GM12878 (cell line): ENCODE measurements at regions not wholly inside any gene's neighbourhood (a gene's known extent, or its start where the extent isn't known, plus 50 kb on each side); places are given as distances from the start of the nearest gene placed in this dataset.

Experiments used
- ATAC-seq: fragments of 200-7000 bp; cut with Tn5 transposase; 3 replicates; pipeline ENCODE4 v1.9.1; 2020; ENCODE audit warnings: mild to moderate bottlenecking, moderate library complexity
- BruUV-seq: library from RNA; stranded (reverse); fragments of 400-500 nt; replicated peaks from 2 replicates; lab custom pipeline; 2021; lab: Mats Ljungman, UMichigan
- CTCF ChIA-PET: fragments of 300-600 bp; sonication (Branson Sonifier 250); formaldehyde crosslinking; extraction: SDS; loops from one replicate; lab custom pipeline; 2021; ENCODE audit warnings: inconsistent platforms; lab: Yijun Ruan, JAX
- POLR2A ChIA-PET: fragments of 350-600 bp; formaldehyde crosslinking; extraction: SDS; loops from one replicate; lab custom pipeline; 2021; ENCODE audit warnings: inconsistent platforms; lab: Charles Lee
- RAD21 ChIA-PET: fragments of 300-600 bp; sonication (Branson Sonifier 250); formaldehyde crosslinking; loops from one replicate; lab custom pipeline; 2023; ENCODE audit warnings: antibody characterized with exemption; ENCODE audit not compliant: unreplicated experiment; lab: Charles Lee
- SMC1A ChIA-PET: fragments of 300-600 bp; sonication (Branson Sonifier 250); formaldehyde crosslinking; loops from one replicate; lab custom pipeline; 2023; ENCODE audit not compliant: unreplicated experiment, uncharacterized antibody; lab: Charles Lee
- DNase-seq: peaks from one replicate; pipeline ENCODE4 v3.0.0-alpha.2; 2011; ENCODE audit warnings: low read depth, low spot score
- FAIRE-seq: peaks from 3 replicates; lab custom pipeline; 2011; peaks lifted over from hg19 to GRCh38; lab: Jason Lieb, UNC
- H2AFZ ChIP-seq: 2 replicates; pipeline ENCODE4 v1.6.0; 2011; ENCODE audit warnings: low read depth, low read length, control low read depth; ENCODE audit not compliant: control insufficient read depth
- H3K27ac ChIP-seq: 2 replicates; pipeline ENCODE4 v1.5.1; 2011; ENCODE audit warnings: control low read depth; ENCODE audit not compliant: control insufficient read depth, insufficient read depth
- H3K27me3 ChIP-seq, 2 experiments: replicated peaks in 1 of 2; 2 replicates each; pipeline versions ENCODE4 v1.6.0 to v1.6.1; 2011; ENCODE audit warnings: low read length in 1 of 2; ENCODE audit not compliant: control insufficient read depth in 2 of 2, insufficient read depth in 2 of 2
- H3K36me3 ChIP-seq, 2 experiments: 2 replicates each; pipeline ENCODE4 v1.5.1; 2011; ENCODE audit warnings: low read length in 1 of 2; ENCODE audit not compliant: control insufficient read depth in 2 of 2, insufficient read depth in 2 of 2
- H3K4me1 ChIP-seq: 2 replicates; pipeline ENCODE4 v1.6.1; 2011; ENCODE audit warnings: mild to moderate bottlenecking, low read length, moderate library complexity, mixed read lengths; ENCODE audit not compliant: control insufficient read depth, insufficient read depth
- H3K4me2 ChIP-seq: 2 replicates; pipeline ENCODE4 v1.6.0; 2011; ENCODE audit warnings: control low read depth; ENCODE audit not compliant: control insufficient read depth, insufficient read depth
- H3K4me3 ChIP-seq: fragments of 200-600 bp; sonication (generic); 2 replicates; pipeline ENCODE4 v1.5.1; 2016
- H3K79me2 ChIP-seq: 2 replicates; pipeline ENCODE4 v1.6.0; 2011; ENCODE audit warnings: low read length; ENCODE audit not compliant: control insufficient read depth, insufficient read depth
- H3K9ac ChIP-seq: 2 replicates; pipeline ENCODE4 v1.8.0; 2011; ENCODE audit warnings: low read length, control low read depth, mixed read lengths; ENCODE audit not compliant: control insufficient read depth, insufficient read depth
- H3K9me3 ChIP-seq: replicated peaks from 3 replicates; pipeline ENCODE4 v1.5.1; 2011; ENCODE audit warnings: mild to moderate bottlenecking, low read length; ENCODE audit not compliant: control insufficient read depth, insufficient read depth
- H4K20me1 ChIP-seq: 2 replicates; pipeline ENCODE4 v1.6.0; 2011; ENCODE audit not compliant: control insufficient read depth, insufficient read depth
- BCL11A ChIP-seq: IDR thresholded peaks from 2 replicates; pipeline ENCODE4 v1.6.1; 2011; ENCODE audit warnings: low read depth, low read length
- BMI1 ChIP-seq: fragments of 450-650 bp; IDR thresholded peaks from 2 replicates; pipeline ENCODE4 v1.6.1; 2016; ENCODE audit warnings: mild to moderate bottlenecking, moderate library complexity, borderline replicate concordance
- CBFB ChIP-seq: IDR thresholded peaks from 2 replicates; pipeline ENCODE4 v1.6.1; 2016; ENCODE audit warnings: antibody characterized with exemption, low read depth
- CBX3 ChIP-seq: fragments of 200-600 bp; sonication (generic); IDR thresholded peaks from 2 replicates; pipeline ENCODE4 v1.6.1; 2016; ENCODE audit warnings: low read depth, borderline replicate concordance
- FOXK2 ChIP-seq: fragments of 450-650 bp; IDR thresholded peaks from 2 replicates; pipeline ENCODE4 v1.6.1; 2017; ENCODE audit warnings: mild to moderate bottlenecking, moderate library complexity
- KAT2A ChIP-seq: conservative IDR thresholded peaks from 2 replicates; pipeline ENCODE4 v1.6.1; 2011; ENCODE audit warnings: low read depth, low read length; ENCODE audit not compliant: control insufficient read depth
- NKRF ChIP-seq: fragments of 450-650 bp; conservative IDR thresholded peaks from 2 replicates; pipeline ENCODE4 v1.6.1; 2017; ENCODE audit warnings: mild to moderate bottlenecking, moderate library complexity
- RAD21 ChIP-seq: IDR thresholded peaks from 2 replicates; pipeline ENCODE4 v1.6.1; 2011; ENCODE audit warnings: mild to moderate bottlenecking, low read depth, low read length, moderate library complexity; ENCODE audit not compliant: insufficient read depth
- TARDBP ChIP-seq: IDR thresholded peaks from 2 replicates; pipeline ENCODE4 v1.6.1; 2016; ENCODE audit warnings: borderline replicate concordance
- ZBTB33 ChIP-seq: fragments of 450-650 bp; IDR thresholded peaks from 2 replicates; pipeline ENCODE4 v1.6.1; 2017; ENCODE audit warnings: mild to moderate bottlenecking
- WGBS: methylation state at CpG from one replicate; pipeline ENCODE4 v1.1.6; 2016; ENCODE audit warnings: low lambda C conversion rate; ENCODE audit not compliant: insufficient replicate concordance, insufficient coverage; ENCODE audit errors: missing lambda C conversion rate; 5-methylcytosine and 5-hydroxymethylcytosine counted together
- in situ Hi-C: fragments of 300-500 bp; cut with MboI; formaldehyde crosslinking; loops from 9 replicates; pipeline ENCODE4 v1.14.3; 2018; ENCODE audit warnings: mixed read lengths
- intact Hi-C: fragments of 100-400 bp; cut with micrococcal nuclease; formaldehyde crosslinking; loops from one replicate; pipeline ENCODE4 v1.14.2; 2022; ENCODE audit not compliant: unreplicated experiment
- TF ChIP-seq, protein P1 (sequence below): fragments of 450-650 bp; IDR thresholded peaks from 2 replicates; pipeline ENCODE4 v1.6.1; 2017; ENCODE audit warnings: borderline replicate concordance

DNA sequence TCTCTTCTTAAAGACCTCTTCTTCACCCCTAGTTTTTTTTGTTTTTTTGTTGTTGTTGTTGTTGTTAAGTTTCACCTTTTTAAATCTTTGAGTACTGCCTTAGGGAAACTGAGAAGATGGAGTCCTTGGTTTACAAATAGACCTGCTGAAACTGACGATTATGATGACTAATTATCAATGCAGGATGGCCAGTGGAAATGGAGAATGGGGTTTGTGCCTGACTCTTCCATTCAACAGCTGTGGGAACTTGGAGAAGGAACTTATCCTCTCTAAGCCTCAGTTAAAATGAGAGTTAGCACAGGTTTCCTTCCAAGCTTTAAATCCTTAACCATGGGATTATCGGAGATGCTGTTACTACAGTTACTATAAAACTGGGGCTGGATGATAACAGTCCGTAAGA, 66.7 kb upstream of the PNMA1 start:
- ATAC-seq (no peak), FAIRE-seq (no peak), DNase-seq (no peak)
- Histone ChIP-seq H3K27ac (peak overlapping the region; percentile 55; the same call in 1 of the 2 replicates), H3K27me3 (no peaks in the 10 kb centered on the region), H3K9me3 (no peaks in the 10 kb centered on the region), H3K79me2 (peaks cover 82% of the 10 kb centered on the region), H3K36me3 (peaks cover 0 to 5% of the 10 kb centered on the region in 2 experiments; a peak in 2 of 4 replicates)
- BruUV-seq = no TSS peak
- in situ Hi-C loops (no loop called here), intact Hi-C loops (loop anchor here (1.0 kb wide), 1 partner anchor 9 kb away; no protein-coding TSS in a partner anchor)
- RAD21 ChIA-PET = interaction anchor here (1.3 to 25.9 kb wide), 2 partner anchors 20 to 39 kb away, joined by 5 to 710 read pairs; a partner anchor contains a TSS
- TF ChIP-seq FOXK2 (no peak), NKRF (no peak), CBFB (no peak), RAD21 (no peak), ZBTB33 (no peak), TARDBP (no peak), BCL11A (no peak), CBX3 (no peak), BMI1 (no peak), KAT2A (no peak)
- TF ChIP-seq, protein P1, sequence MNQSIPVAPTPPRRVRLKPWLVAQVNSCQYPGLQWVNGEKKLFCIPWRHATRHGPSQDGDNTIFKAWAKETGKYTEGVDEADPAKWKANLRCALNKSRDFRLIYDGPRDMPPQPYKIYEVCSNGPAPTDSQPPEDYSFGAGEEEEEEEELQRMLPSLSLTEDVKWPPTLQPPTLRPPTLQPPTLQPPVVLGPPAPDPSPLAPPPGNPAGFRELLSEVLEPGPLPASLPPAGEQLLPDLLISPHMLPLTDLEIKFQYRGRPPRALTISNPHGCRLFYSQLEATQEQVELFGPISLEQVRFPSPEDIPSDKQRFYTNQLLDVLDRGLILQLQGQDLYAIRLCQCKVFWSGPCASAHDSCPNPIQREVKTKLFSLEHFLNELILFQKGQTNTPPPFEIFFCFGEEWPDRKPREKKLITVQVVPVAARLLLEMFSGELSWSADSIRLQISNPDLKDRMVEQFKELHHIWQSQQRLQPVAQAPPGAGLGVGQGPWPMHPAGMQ = no peak
- TF ChIP-seq, all 136 proteins: peak for 0
- no peak overlapping the region for H3K9ac ChIP-seq
- peak overlapping the region; percentile 21; the same call in 1 of the 2 replicates for H3K4me2 ChIP-seq
- no peaks in the 10 kb centered on the region for H4K20me1 ChIP-seq
- no peak overlapping the region for H2AFZ ChIP-seq
- peaks cover 66% of the 10 kb centered on the region for H3K4me1 ChIP-seq
- POLR2A ChIA-PET = interaction anchor here (0.6 to 10.2 kb wide), 6 partner anchors 11 to 37 kb away, joined by 3 to 260 read pairs (median 8); a partner anchor contains a TSS
- 0 out of 2 replicates have a peak overlapping the region, but pooled peaks have one; percentile 0 for H3K4me3 ChIP-seq
- WGBS = 65% methylated on average over 3 of the region's 3 CpGs
- CTCF ChIA-PET = interaction anchor here (1.0 to 8.2 kb wide), 4 partner anchors 10 to 27 kb away, joined by 3 to 91 read pairs (median 6); no protein-coding TSS in a partner anchor
- SMC1A ChIA-PET = interaction anchor here (0.6 to 10.7 kb wide), 5 partner anchors 10 to 43 kb away, joined by 3 to 280 read pairs (median 6); a partner anchor contains a TSS
